GM23248 (cell line): ENCODE measurements at regions not wholly inside any gene's neighbourhood (a gene's known extent, or its start where the extent isn't known, plus 50 kb on each side); places are given as distances from the start of the nearest gene placed in this dataset.

Experiments used
- EZH2 ChIP-seq: fragments of 200-600 bp; sonication (generic); IDR thresholded peaks from 2 replicates; pipeline ENCODE4 v1.6.1; 2018; ENCODE audit warnings: antibody characterized with exemption, mild to moderate bottlenecking; ENCODE audit not compliant: insufficient read depth, poor library complexity, severe bottlenecking
- EZH2phosphoT487 ChIP-seq: fragments of 200-600 bp; sonication (generic); IDR thresholded peaks from 2 replicates; pipeline ENCODE4 v1.6.1; 2018; ENCODE audit warnings: antibody characterized with exemption, moderate library complexity, mild to moderate bottlenecking, low read depth; ENCODE audit not compliant: insufficient read depth

- no peak for TF ChIP-seq EZH2phosphoT487
- TF ChIP-seq EZH2 = no peak
Measured at GRCh38 chr3:89580859-89581258, 473.4 kb downstream of the EPHA3 start.
